ENCODE measurements at regions not wholly inside any gene's neighbourhood (a gene's known extent, or its start where the extent isn't known, plus 50 kb on each side); places are given as distances from the start of the nearest gene placed in this dataset.
A peak's percentile ranks its signal among the peaks of the same experiment; 100 is the strongest.

DNA sequence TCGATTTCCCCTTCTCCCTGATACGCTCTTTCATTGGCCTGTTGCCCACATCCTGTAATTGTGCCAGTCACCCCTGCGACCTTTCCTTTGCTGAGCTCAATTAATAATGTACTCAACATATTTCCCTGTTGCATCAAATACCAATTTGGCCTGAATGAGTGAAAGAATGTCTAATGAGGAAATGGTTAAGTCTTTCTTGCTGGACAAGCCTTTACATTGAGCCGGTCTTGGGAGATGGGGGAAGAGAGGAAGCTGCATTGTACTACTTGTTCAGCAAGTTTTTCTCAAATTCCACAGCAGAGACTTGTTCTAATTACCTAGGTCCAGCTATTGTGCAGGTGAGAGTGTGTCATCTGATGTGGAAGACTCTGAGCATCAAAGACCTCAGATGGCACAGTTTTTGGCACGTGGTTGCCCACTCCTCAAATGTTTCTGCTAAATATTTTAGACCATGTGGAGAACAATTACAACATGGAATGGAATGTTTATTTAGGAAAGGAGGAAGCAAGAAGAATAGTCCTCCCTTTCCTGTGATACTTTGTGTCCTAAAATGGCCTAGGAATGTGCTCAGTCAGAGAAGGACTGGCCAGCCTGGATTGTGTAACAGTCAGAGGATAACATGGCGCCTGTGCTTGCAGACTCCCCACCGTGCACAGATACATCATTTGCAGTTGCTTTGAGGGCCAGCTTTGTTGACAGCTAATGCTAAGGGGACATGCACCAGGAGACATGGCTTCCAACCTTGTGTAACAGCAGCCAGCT is 129.5 kb upstream of the E2F8 start:
- DNase-seq (ENCODE audit: low read depth in 2 of 2) = peak; percentile 85 to 89

DNA sequence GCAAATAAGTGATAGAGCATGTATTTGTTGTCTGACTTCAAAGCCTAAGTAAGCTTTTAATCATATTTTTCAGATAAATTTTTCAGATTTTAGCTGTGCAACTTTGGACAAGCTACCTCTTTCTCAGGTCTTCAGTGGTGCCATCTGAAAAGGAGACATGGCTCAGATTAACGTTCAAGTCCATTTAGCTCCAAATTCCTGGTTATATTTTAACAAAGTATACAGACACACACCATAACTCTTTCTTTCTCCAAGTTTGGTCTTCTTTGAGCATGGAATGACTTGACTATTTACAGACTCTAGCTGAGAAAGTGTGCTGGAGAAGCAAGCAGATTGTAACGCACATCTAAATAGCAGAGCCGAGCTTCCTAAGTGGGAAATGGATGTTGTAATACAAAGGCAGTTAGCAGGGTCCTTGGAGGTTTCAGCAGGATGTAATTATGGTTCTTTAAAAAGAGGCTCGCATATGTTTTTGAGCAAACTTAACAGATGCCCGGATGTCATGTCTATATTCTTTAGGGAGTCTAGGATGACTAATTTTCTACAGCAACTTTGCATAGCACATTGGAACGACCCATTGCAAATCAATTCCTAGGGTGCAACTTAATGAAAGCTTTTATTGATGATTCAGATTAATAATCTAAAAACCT is 128.1 kb upstream of the E2F8 start:
- DNase-seq (ENCODE audit: low read depth in 2 of 2) = peak in 1 of 2 donors; percentile 52

DNA sequence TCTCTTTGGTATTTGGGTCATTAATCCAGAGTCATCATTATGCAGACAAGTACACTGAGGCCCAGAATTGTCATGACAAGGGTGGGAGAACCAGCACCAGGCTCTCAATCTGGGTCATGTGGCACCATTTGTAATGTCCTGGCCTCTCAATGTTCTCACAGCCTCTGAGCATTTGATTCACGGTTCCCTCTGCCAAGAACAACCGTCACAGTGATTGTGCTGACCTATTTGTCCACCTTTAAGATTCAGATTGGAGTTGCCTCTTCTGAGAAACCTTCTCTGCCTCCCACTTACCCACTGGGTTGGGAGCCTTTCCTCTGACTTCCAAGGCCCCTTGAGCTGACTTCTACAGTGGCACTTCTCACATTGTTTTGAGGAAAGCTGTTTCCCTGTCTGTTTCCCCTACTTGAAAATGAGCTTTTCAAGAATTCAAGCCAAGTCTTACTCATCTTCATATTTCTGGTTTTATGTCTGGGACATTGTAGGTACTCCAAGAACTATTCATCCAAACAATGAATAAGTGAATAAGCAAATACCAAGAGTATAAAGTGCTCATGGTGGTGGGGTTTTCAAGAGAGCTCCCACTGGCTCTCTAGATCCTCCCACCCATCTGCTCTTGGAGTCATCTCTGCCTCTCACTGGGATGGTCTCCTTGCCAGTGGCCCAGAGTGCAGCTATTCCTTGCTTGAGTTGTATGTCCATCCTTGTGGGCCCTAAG is 126.4 kb upstream of the E2F8 start:
- peak in 1 of 2 donors; percentile 59 for DNase-seq (ENCODE audit: low read depth in 2 of 2)

DNA sequence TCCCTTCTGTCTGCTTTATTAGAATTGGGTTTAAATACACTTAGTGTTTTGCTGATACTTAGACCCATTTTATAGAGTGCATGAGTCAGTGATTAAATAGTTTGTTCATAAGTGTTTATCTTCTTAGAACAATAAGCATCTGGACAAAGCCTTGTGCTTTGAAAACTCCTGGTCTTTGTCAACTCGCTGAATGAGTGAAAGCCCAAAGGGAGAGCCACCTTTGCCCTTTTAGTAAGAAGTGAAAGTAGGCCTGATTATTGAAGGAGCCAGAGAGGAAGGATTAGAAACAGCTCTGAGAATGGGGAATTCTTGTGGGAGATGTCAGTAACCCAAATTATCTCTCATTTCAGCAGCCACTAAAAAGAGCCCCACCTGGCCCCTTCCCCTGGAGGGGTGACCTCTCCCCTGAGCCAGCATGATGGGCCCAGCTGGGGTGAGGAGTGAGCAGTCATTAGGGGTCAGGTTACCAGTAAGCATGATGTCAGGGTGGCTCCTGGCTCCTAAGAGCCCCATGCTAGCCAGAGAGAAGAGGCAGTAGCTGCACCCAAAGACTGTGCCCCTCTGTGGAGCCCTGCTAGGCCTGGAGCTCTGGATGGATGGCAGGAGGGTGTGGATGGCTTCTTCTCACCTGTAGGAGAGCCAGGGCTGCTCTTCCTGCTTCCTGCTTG is 125.1 kb upstream of the E2F8 start:
- peak in 1 of 2 donors; percentile 54 for DNase-seq (ENCODE audit: low read depth in 2 of 2)

DNA sequence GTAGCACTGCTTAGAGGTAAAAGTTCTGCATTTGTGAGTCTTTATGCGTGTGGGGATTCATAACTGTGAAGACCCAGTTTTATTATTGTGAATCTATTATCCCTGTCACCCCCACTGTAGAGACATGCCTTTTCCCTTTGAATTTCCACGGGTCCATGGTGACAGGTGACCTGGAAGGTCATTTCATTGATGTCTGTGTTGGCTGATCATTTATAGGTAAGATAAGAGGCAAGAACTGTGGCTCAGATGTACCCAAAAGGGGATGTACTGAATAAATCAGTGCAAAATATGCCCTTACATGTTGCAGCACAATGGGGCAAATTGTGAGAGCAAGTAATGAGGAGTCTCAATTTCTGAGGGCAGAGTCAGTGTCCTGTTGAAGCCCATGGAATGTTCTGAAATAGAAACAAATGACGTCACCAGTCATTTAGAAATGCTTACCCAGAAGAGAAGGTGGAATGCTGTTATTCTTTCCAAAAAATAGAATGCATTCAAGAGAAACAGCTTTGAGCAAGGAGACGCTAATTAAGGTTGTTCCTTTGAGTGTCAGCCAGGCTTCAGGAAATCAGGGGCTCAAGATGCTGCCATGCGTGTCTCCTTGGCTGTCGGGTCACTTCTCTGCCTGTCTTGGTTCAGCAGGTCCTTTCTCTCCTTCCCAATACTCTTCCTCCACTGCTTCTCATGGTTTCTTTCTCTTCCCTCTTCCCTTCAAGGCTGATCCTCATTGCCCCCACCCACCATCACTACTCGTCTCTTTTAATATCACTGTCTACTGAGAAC is 118.7 kb upstream of the E2F8 start:
- no peak for DNase-seq (ENCODE audit: low read depth in 2 of 2)

DNA sequence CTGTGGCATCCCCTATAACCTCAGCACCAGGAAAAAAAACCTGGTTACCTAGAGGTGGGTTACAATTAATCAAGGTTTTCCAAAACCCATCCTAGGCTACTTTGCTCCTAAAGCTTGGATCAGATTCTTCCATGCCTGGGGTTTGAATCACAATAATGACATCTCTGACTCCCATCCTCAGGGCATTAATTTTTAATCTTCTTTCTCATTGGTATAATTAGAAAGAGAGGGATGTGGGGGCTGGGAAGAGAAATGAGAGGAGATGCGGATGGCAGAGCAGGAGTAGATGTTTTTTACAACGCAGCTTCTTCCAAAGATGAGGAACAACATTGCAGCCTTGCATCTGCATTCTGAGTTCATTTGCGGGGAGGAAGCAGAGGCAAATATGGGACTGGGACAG is 117.2 kb upstream of the E2F8 start:
- DNase-seq (ENCODE audit: low read depth in 2 of 2) = no peak

DNA sequence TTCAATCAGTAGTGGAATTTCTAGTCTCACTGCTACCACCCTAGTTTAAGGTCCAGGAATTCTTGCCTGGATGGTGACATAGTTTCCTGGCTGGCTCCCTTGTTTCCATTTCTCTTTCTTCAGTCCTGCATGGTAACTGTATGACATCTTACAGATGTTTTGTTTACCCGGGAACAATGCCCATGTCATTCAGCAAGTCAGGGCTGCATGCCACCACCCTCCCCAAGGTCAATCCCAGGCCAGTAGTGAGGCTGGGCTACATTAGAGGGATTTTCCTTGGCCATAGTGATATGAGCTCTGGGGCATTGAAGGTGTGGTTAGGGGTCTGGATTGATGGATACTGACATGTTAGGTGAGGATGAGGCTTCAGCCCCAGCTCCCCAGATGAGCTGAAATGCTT is 114.9 kb upstream of the E2F8 start:
- no peak for DNase-seq (ENCODE audit: low read depth in 2 of 2)

DNA sequence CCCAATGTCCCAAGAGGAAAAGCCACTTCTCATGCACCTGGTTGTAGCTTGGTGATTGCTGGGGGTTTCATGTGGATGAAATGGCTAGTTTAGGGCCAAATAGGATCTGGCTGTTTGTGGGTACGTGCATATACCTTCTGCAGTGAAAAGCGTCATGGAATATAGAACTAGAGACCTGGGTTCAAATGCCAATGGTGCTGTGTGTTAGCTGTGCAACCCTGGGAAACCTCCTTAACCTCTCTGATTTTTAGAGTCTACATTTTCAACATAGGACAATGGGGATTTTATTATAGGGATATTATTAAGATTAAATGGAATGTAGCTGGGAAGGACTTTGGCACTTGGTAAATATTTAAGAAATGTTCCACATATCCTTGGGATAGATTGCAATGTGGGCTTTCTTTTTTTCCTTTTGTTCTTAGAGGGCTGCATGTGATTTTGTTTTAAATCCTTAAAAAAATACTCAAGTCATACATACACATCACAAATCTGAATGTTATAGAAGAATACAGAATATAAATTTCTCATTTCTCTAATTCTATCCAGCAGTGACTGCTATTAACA is 112.6 kb upstream of the E2F8 start:
- no peak for DNase-seq (ENCODE audit: low read depth in 2 of 2)

DNA sequence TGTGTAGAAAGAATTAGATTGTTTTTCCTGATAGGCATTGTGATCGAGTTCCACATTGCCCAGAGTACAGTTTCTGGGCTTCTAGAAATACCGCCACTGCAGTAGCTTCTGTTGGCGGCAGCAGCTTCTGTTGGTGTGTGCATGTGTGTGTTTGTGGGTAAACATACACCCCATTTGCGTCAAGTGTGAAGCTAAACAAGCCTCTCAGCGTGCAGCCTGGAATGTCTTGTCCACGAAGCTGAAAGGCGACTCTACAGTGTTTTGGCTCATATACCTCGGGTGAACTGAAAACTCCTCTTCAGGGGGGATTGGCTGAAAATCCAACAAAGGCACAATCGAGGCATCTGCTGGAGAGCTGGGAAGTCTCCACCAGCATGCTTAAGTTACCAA is 112.0 kb upstream of the E2F8 start:
- DNase-seq (ENCODE audit: low read depth in 2 of 2) = no peak

DNA sequence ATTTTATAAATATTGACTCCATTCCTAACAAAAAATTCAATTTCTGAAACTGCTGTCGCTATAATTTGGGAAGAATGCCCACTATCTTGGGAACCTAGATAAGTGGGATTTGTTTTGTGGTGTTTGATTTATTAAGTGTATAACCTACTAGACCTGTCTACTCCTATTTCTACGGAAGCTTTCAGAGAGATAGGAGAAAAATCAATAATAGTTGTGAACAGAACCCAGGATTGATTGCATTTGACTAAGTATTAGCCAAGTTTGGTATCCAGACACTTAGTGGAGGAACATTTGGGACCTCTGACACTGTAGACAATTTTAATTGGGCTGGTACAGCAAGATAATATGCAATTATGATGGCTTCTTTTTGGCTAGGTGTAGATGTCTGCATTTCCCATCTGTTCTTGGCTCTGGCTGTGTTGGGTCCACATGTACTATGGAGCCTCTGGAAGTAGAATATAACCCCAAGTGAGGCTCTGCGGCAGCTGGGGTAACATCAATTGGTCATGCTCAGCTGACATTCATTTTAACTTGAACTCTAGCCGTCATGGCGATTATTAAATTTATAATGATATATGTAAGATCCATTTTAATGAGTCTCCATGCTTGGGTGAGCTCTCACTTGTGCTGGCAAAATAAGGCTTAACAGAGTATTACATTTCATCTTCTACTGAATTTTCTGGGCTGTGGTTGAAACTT is 111.5 kb upstream of the E2F8 start:
- no peak for DNase-seq (ENCODE audit: low read depth in 2 of 2)

DNA sequence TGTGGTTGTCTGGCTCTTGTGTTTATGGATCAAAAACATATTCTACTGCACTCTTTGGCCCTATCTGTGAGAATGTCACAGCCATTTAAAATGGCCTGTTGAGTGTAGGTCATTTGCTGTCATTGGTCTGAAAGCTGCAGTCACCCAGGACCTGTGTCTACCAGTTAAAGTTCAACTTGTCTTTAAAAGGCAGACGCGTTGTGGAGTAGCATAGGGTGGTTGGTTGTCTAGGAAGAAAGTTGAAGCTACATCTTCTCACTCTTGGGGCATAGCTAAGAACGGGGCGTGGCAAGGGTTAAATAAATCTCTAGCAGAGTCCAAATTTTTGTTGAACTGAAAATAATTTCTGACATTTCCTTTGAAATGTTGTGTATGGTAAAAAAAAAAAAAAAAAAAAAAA is 110.7 kb upstream of the E2F8 start:
- DNase-seq (ENCODE audit: low read depth in 2 of 2) = no peak

DNA sequence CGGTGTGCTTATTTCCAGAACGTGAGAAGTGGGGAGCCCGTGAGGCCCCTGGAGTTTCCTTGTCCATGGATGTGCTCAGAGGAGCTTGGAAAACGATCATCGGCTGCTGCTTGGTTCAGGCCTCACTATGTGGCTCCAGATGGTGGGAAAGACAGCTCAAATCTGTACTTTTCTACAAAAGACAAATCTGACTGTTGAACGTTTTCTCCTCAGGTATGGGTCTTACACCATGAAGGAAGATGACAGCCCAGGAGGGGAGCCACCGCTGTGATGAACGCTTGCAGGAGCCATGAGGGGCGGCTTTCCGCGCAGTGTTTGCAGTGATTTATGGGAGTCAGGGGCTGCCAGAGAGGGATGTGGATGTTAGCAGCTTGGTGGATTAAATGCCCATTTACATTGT is 109.4 kb upstream of the E2F8 start:
- no peak for DNase-seq (ENCODE audit: low read depth in 2 of 2)

DNA sequence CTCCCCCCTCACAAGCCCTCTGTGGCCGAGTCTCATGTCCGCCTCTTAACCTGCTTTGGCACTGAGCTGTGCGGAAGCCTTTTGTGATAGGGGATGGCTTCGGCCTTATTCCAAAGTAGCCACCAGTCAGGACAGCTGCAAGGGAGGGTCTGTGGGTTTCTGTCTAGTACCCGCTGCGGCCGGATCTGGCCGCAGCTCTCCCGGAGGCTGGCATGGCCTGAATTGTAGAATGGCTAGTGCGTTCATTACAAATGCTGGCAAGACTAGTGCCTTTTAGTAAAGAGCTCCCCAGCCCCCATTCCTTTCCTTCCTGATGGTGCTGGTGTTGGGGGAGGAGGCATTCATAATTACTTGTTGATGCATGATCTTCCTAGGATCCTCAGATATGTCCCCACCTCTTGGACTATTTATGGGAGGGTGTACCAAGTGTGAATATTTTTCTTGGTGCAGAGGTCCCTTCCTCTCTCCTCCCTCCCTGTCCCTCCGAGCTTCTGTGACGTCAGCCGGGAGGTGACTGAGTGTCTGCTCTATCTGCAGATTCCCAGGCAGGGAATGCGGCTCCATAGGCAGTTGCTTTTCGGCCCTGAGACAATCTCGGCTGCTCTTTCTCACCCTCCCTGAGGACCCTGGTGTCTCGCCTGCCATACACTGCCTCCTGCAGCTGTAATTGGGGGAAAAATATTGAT is 108.7 kb upstream of the E2F8 start:
- peak in 1 of 2 donors; percentile 45 for DNase-seq (ENCODE audit: low read depth in 2 of 2)

DNA sequence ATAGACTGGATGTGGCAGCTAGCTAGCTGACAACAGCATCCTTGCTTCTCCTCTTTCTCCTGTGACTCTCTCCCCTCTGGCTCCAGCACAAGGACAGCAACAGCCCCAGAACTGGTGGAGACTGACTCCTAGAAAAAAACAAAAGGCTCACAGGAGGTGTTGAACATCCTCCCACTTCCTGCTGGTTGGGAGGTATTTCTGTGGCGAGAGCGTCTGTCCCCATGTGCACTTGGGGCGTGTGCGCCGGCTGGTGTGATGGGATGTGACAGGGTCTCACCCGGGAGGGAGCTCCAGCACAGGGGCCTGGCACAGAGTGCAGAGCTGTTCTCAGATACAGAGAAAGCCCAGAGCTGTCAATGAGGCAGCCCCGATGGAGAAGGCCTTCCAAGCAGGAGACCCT is 107.2 kb upstream of the E2F8 start:
- DNase-seq (ENCODE audit: low read depth in 2 of 2) = peak in 1 of 2 donors; percentile 20

DNA sequence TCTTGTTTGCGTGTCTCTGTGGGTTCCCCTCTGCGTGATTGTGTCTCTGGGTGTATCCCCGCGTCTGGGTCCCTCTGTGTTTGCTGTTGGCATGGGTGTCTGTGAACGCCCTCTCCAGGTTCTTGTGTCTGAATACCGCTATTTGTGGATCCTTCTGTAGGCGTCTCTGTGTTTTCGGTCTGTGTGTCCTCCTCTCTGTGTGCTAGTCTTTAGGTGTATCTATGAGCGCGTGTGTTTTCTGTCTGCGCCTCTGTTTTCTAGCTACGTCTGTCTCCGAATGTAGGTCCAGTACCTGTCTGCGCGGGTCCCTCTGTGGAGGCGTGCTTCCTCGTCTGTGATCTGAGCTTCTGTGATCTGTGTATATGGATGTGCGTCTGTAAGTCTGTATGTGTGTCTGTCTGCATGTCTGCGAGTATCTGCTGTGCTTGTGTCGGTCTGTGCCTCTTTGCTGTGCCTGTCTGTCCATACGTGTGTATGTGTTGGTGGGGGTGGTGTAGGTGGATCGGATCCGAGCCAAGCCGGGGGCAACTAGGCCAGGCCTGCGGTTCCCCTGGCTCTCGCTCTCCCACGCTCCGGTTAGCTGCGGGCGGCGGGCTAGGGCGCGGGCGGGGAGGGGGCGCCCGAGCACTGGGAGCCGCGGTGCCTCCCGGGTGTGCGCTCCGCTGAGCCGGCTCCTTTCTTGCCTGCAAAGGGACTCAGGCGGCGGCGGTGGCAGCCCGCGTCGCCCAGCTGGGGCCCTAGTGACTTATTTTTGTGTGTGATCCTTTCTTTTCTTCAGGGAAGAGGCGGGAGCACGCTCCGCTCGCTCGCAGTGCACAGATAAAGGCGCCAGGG is 105.3 kb upstream of the E2F8 start:
- peak in 1 of 2 donors; percentile 64 for DNase-seq (ENCODE audit: low read depth in 2 of 2)

DNA sequence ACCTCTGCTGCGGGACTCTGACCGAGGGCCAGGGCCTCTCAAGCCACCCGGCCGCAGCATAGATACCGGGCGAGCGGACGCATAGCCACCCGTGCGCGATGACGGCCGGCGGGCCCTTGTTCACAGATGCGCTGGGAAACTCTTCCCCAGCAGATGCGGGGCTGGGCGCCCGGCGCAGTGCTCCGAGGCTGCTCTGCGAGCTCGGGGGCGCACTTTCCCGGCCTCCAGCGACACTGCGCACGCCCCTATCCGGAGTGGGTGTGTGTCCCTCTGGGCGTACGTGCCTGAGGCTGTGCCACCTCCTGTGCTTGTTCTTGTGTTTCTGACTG is 104.7 kb upstream of the E2F8 start:
- peak in 1 of 2 donors; percentile 48 for DNase-seq (ENCODE audit: low read depth in 2 of 2)

DNA sequence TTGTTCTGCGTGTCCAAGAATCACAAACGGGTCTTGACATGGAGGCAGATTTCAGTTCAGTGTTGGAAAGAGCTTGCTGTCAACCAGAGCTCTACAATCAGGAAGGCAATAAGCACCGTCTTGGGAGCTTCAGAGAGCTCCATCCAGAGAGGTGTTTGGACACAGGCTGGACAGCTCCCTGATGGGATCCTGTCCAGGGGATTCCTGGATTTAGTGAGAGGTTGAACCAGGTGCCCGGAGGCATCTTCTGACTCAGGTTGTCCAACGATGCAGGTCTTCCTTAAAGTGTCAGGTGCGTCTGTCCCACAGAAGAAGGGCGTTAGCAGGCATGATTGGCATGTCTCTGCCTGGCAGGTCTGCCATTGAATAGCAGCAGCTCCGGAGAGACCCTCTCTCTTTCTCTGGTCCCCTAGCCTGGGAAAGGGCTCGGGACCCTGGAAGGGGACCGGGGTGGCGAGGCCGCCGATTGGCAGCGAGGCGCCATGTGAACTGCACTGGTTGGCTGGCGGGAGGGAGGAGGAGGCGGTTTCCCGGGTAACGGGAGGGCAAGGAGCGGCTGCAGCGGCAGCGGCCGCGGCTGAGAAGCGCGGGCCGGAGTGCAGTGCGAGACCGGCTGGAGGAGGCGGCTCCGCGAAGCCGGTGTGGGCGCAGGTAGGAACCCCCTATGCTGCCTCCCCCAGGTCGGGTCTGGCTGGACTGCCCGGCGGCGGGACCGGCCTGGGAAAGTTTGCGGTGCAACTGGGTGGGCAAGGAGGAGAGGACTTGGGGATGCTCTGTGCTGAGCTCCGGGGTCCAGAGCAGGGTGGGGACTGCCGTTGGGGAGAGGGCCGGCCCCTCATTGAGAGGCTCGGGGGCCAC is 104.1 kb upstream of the E2F8 start:
- peak in 1 of 2 donors; percentile 52 for DNase-seq (ENCODE audit: low read depth in 2 of 2)

DNA sequence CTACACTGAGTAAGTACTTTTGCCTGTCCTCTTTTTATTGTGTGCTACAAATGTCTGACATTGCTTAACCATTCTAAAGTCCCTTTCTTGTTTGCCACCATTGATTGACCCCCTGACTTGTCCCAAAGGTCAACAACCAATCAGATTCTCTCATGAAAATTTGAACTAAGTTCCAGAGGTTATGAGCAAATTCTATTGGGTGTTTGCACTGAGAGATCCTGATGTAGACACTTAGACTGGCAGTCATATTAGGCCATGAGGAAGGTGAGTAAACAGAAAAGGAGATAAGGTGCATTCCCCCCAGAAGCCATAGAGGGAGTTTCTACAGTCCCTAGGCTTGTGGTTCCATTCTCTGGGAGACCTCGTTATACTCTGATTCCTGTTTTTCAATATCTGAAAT is 101.3 kb upstream of the E2F8 start:
- no peak for DNase-seq (ENCODE audit: low read depth in 2 of 2)

All from dermis microvascular lymphatic vessel endothelial cell (primary cell).